ENCODE measurements at regions not wholly inside any gene's neighbourhood (a gene's known extent, or its start where the extent isn't known, plus 50 kb on each side); places are given as distances from the start of the nearest gene placed in this dataset.

GRCh38 chr10:23718946-23719345 is 280.1 kb downstream of the OTUD1 start:
- TF ChIP-seq CTCF (IDR thresholded peaks at IDR 0.05) = no peak
- TF ChIP-seq POLR2A (IDR thresholded peaks at IDR 0.05) = no peak

All from Peyer's patch (tissue), 4 donors.